PC-9 (cell line): ENCODE measurements at regions not wholly inside any gene's neighbourhood (a gene's known extent, or its start where the extent isn't known, plus 50 kb on each side); places are given as distances from the start of the nearest gene placed in this dataset.

Source experiments
- EZH2 ChIP-seq: fragments of 200-600 bp; sonication (generic); IDR thresholded peaks from 2 replicates; pipeline ENCODE4 v1.8.0; 2017; ENCODE audit warnings: antibody characterized with exemption, low read depth
- TF ChIP-seq, protein P1 (sequence below): fragments of 200-600 bp; sonication (generic); conservative IDR thresholded peaks from 2 replicates; pipeline ENCODE4 v1.6.1; 2017; ENCODE audit warnings: mixed run types, antibody characterized with exemption, mild to moderate bottlenecking, moderate library complexity

DNA sequence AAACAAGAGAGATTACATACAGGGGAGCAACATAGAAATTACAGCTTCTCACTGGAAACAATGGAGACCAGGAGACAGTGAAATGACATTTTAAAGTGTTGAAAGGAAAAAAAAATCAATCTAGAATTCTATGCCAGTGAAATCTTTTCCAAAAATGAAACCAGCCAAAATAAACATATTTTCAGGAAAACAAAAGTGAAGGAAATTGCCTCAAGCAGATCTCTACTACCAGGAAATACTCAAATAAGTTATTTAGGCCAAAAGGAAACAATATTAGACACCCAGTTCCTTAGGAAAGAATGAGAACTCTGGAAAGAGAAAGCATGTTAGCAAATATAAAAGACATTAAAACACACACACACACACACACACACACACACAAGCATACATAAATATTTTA, 339.9 kb upstream of the NCKAP5 start:
- TF ChIP-seq, protein P1, sequence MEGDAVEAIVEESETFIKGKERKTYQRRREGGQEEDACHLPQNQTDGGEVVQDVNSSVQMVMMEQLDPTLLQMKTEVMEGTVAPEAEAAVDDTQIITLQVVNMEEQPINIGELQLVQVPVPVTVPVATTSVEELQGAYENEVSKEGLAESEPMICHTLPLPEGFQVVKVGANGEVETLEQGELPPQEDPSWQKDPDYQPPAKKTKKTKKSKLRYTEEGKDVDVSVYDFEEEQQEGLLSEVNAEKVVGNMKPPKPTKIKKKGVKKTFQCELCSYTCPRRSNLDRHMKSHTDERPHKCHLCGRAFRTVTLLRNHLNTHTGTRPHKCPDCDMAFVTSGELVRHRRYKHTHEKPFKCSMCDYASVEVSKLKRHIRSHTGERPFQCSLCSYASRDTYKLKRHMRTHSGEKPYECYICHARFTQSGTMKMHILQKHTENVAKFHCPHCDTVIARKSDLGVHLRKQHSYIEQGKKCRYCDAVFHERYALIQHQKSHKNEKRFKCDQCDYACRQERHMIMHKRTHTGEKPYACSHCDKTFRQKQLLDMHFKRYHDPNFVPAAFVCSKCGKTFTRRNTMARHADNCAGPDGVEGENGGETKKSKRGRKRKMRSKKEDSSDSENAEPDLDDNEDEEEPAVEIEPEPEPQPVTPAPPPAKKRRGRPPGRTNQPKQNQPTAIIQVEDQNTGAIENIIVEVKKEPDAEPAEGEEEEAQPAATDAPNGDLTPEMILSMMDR = no peak
- no peak for TF ChIP-seq EZH2
